BLaER1 treated with 17β-estradiol and CSF1 and Interleukin-3, amounts not matched to agents 10 nM and 100 nM (cell line): ENCODE measurements at regions not wholly inside any gene's neighbourhood (a gene's known extent, or its start where the extent isn't known, plus 50 kb on each side); places are given as distances from the start of the nearest gene placed in this dataset.
"Not testable (repeated sequence)": the region's sequence is repeated elsewhere in the genome, so short reads cannot be mapped to it uniquely, and the experiment has no call there.

ENCODE experiments used
- H3K27ac ChIP-seq, 11 experiments: shearing (Covaris generic); formaldehyde crosslinking; 2 replicates each; pipeline ENCODE4 v1.8.1; 2022
- H3K27me3 ChIP-seq, 11 experiments: shearing (Covaris generic); formaldehyde crosslinking; 2 replicates each; pipeline ENCODE4 v1.8.1; 2022
- H3K36me3 ChIP-seq, 11 experiments: shearing (Covaris generic); formaldehyde crosslinking; 2 replicates each; pipeline ENCODE4 v1.8.1; 2022
- H3K4me1 ChIP-seq, 10 experiments: shearing (Covaris generic); formaldehyde crosslinking; 2 replicates each; pipeline ENCODE4 v1.8.1; 2022
- H3K4me2 ChIP-seq, 11 experiments: shearing (Covaris generic); formaldehyde crosslinking; 2 replicates each; pipeline ENCODE4 v1.8.1; 2022
- H3K4me3 ChIP-seq, 10 experiments: shearing (Covaris generic); formaldehyde crosslinking; 2 replicates each; pipeline ENCODE4 v1.8.1; 2022
- H3K9ac ChIP-seq, 11 experiments: shearing (Covaris generic); formaldehyde crosslinking; 2 replicates each; pipeline ENCODE4 v1.8.1; 2022
- H3K9me3 ChIP-seq, 11 experiments: shearing (Covaris generic); formaldehyde crosslinking; replicated peaks in 1 of 11; 2 replicates each; pipeline ENCODE4 v1.8.1; 2022
- H4K20me1 ChIP-seq, 11 experiments: shearing (Covaris generic); formaldehyde crosslinking; 2 replicates each; pipeline ENCODE4 v1.8.1; 2022
- Cebpa-rat ChIP-seq, 11 experiments: shearing (Covaris generic); IDR thresholded peaks; 2 replicates each; pipeline ENCODE4 v1.8.1; 2022

DNA sequence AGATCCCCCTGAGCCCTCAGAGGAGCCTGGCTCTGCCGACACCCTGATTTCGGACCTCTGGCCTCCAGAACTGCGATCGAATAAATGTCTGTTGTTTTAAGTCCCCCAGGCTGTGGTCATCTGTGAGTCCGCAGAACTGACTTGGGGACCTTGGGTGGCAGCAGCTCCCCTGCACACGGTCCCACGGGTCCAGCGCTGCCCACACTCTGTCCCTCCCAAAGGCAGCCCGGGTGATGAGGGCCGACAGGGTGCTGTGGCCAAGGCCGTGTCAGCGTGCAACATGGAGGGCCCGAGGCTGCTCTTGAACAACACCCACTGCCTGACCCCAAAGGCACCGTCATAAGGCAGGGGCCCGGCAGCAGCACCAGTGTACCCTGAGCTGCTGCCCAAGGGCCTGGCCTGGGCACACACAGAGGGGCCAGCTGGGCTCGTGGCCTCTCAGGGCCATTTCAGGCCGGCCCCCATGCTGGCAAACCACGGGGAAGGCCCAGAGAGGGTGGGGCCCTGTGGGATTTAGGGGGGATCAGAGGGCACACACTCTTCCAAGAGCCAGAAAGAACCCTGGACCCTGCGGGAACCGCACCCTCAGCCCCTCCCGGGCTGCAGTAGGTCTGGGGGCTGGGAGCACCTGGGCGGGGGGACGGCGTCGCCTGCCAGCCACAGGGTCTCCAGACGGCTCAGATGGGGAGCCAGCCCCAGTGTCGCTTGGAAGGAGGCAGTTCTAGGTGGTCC, 77.1 kb upstream of the PRR5 start:
- no peak overlapping the region for H3K4me2 ChIP-seq
- H3K27me3 ChIP-seq: peaks cover 0 to 11% (median 0%) of the 10 kb centered on the region in 11 experiments; a peak in 3 of 22 replicates
- H3K36me3 ChIP-seq: no peaks in the 10 kb centered on the region
- TF ChIP-seq Cebpa-rat (IDR thresholded peaks at IDR 0.05): no peak
- no peaks in the 10 kb centered on the region; a peak in 3 of 22 replicates for H4K20me1 ChIP-seq
- H3K9ac ChIP-seq: 0 out of 22 replicates have a peak overlapping the region, but pooled peaks of 1 of the 11 experiments have one; percentile 5
- no peak overlapping the region for H3K27ac ChIP-seq
- no peak overlapping the region for H3K4me3 ChIP-seq
- H3K9me3 ChIP-seq: peaks cover 0 to 5% (median 0%) of the 10 kb centered on the region in 11 experiments; a peak in 3 of 22 replicates
- peaks cover 11 to 29% (median 15%) of the 10 kb centered on the region in 10 experiments for H3K4me1 ChIP-seq

DNA sequence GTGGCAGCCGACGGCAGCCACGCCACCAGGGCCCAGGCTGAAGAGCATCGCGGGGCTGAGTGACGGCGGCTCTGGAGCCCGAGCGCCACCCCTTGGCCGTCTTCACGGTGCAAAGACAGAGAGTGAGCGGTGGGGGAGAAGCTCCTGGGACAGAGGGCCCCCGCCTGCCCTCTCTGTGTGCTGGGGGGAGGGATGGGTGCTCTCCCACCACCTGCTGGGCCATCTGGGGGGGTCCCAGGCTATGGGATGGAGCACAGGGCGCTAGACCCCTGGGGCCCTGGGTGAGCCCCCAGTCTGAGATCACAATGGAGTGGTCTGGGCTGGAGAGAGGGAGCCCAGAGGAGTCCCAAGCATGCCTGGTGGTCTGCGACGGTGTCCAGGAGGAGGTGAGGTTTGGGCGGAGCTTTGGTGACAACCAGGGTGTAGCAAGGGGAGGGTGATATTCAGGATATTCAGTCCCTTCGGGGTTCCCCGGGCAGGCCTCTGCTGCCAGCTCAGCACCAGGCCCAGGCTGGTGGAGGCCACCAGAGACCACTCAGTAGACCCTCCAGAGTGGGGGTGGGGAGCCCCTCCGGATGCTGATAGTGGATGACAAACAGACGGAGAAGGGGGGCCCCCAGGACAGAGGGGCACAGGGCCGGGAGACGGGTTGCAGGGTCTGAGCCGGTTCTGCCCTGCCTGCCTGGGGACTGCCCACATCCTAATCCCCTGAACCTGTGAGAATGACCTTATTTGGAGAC, 78.1 kb upstream of the PRR5 start:
- no peaks in the 10 kb centered on the region for H3K36me3 ChIP-seq
- no peaks in the 10 kb centered on the region for H3K9me3 ChIP-seq
- no peak overlapping the region for H3K4me2 ChIP-seq
- H3K27ac ChIP-seq: no peak overlapping the region
- peaks cover 0 to 12% (median 0%) of the 10 kb centered on the region in 11 experiments; a peak in 3 of 22 replicates for H3K27me3 ChIP-seq
- no peak for TF ChIP-seq Cebpa-rat (IDR thresholded peaks at IDR 0.05)
- peaks cover 15 to 30% (median 20%) of the 10 kb centered on the region in 10 experiments for H3K4me1 ChIP-seq
- no peak overlapping the region for H3K4me3 ChIP-seq
- no peaks in the 10 kb centered on the region; a peak in 3 of 22 replicates for H4K20me1 ChIP-seq
- H3K9ac ChIP-seq: no peak overlapping the region; a peak in 1 of 22 replicates

DNA sequence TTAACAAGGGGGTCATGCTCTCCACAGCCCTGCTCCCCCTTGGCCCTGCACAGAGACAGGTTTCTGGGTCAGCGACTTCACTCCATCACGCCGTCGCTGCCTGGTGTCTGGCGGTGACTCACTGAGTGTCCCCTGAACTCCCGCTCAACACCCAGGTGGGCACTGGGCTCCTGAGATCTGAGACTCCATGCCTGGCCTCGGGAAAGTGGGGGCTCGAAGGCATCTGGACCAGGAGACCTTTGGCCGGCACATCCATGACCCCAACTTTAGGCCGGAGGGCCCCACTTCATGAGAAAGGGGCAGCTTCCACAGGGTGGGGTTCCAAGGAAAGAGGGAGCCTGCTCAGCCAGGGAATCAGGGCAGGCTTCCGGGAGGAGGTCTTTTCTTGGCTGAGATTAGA, 79.3 kb upstream of the PRR5 start:
- Histone ChIP-seq H3K4me2 (no peak overlapping the region), H3K27me3 (peaks cover 0 to 12% (median 0%) of the 10 kb centered on the region in 11 experiments; a peak in 3 of 22 replicates), H3K4me1 (peaks cover 14 to 26% (median 20%) of the 10 kb centered on the region in 10 experiments; a peak in 19 of 20 replicates), H4K20me1 (no peaks in the 10 kb centered on the region; a peak in 3 of 22 replicates), H3K4me3 (no peak overlapping the region), H3K9me3 (no peaks in the 10 kb centered on the region), H3K27ac (no peak overlapping the region), H3K36me3 (no peaks in the 10 kb centered on the region), H3K9ac (no peak overlapping the region)
- TF ChIP-seq Cebpa-rat (IDR thresholded peaks at IDR 0.05): no peak

- no peak for TF ChIP-seq Cebpa-rat (IDR thresholded peaks at IDR 0.05)
- no peak overlapping the region for H3K9ac ChIP-seq
- peaks cover 0 to 12% (median 0%) of the 10 kb centered on the region in 11 experiments; a peak in 3 of 22 replicates for H3K27me3 ChIP-seq
- no peaks in the 10 kb centered on the region for H3K9me3 ChIP-seq
- H3K4me3 ChIP-seq: no peak overlapping the region
- H4K20me1 ChIP-seq: no peaks in the 10 kb centered on the region; a peak in 3 of 22 replicates
- H3K4me1 ChIP-seq: peaks cover 15 to 26% (median 21%) of the 10 kb centered on the region in 10 experiments
- H3K4me2 ChIP-seq: no peak overlapping the region
- H3K27ac ChIP-seq: no peak overlapping the region
- H3K36me3 ChIP-seq: no peaks in the 10 kb centered on the region
These were observed 79.9 kb upstream of the PRR5 start for GRCh38 chr22:44622147-44622427.

GRCh38 chr22:44621401-44622146, 80.4 kb upstream of the PRR5 start:
- Histone ChIP-seq H3K9ac (no peak overlapping the region), H3K27ac (peak overlapping the region in 1 of 11 experiments; percentile 77; a peak in 2 of 22 replicates), H3K9me3 (no peaks in the 10 kb centered on the region), H4K20me1 (no peaks in the 10 kb centered on the region; a peak in 3 of 22 replicates), H3K4me1 (peaks cover 15 to 27% (median 21%) of the 10 kb centered on the region in 10 experiments), H3K36me3 (no peaks in the 10 kb centered on the region), H3K4me2 (no peak overlapping the region), H3K4me3 (no peak overlapping the region), H3K27me3 (peaks cover 0 to 12% (median 0%) of the 10 kb centered on the region in 11 experiments; a peak in 3 of 22 replicates)
- TF ChIP-seq Cebpa-rat (IDR thresholded peaks at IDR 0.05): no peak

- H3K4me2 ChIP-seq: peak overlapping the region in 9 of 11 experiments; percentile 78 to 91 (median 87); a peak in 19 of 22 replicates
- peaks cover 0 to under 1% (median 0%) of the 10 kb centered on the region in 11 experiments; a peak in 1 of 22 replicates for H3K9me3 ChIP-seq
- H3K4me1 ChIP-seq: peaks cover 15 to 24% (median 19%) of the 10 kb centered on the region in 10 experiments
- peak overlapping the region in 3 of 11 experiments; percentile 27 to 66 (median 65); a peak in 2 of 22 replicates for H3K9ac ChIP-seq
- no peak for TF ChIP-seq Cebpa-rat (IDR thresholded peaks at IDR 0.05)
- peaks cover 0 to 12% (median 0%) of the 10 kb centered on the region in 11 experiments; a peak in 3 of 22 replicates for H3K27me3 ChIP-seq
- H4K20me1 ChIP-seq: no peaks in the 10 kb centered on the region; a peak in 3 of 22 replicates
- no peaks in the 10 kb centered on the region for H3K36me3 ChIP-seq
- H3K4me3 ChIP-seq: no peak overlapping the region
- peak overlapping the region in 4 of 11 experiments; percentile 15 to 77 (median 48); a peak in 6 of 22 replicates for H3K27ac ChIP-seq
These were observed 81.2 kb upstream of the PRR5 start for GRCh38 chr22:44620841-44621257.

DNA sequence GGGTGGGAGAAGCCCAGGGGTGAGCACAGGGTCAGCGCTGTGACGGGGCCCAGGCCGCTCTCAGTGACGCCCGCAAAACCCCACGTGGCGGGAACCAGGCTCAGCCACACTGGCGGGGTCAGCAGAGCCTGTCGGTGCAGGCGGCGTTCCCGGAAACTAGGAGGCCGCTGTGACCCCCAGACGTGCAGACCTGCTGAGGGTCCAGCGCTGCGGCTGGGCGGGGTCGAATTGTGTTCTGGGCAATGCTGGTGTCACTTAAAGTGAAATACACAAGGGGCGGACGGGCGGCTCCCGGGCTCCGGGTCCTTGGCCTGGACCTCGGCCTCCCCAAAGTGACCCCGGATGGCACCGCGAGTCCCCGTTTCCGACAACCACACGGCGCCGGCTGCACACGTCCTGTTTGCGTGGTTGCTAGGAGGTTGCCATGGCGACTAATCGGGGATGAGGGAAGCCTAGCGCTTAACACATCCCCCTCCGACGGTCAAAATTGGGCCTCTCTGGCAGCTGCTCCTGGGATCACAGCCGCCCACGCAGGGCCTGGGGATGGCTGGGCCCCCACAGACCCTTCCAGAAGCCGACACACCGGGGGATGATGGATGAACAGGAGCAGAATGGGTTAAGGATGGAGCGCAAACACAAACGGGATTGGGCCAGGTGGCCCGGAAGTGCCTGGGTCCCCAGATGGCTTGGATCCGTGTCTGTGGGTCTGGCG, 81.7 kb upstream of the PRR5 start:
- Histone ChIP-seq H3K4me1 (peaks cover 15 to 23% (median 18%) of the 10 kb centered on the region in 10 experiments; a peak in 19 of 20 replicates), H3K27ac (peak overlapping the region in 10 of 11 experiments; percentile 38 to 77 (median 54); a peak in 15 of 22 replicates), H3K36me3 (no peaks in the 10 kb centered on the region), H3K9me3 (peaks cover under 1 to 6% (median 4%) of the 10 kb centered on the region in 11 experiments; a peak in 20 of 22 replicates), H3K27me3 (peaks cover 0 to 12% (median 0%) of the 10 kb centered on the region in 11 experiments; a peak in 3 of 22 replicates), H3K4me3 (peak overlapping the region in 5 of 10 experiments; percentile 20 to 54 (median 43); a peak in 5 of 20 replicates), H3K4me2 (peak overlapping the region; percentile 73 to 91 (median 83)), H3K9ac (peak overlapping the region; percentile 27 to 66 (median 50); a peak in 17 of 22 replicates), H4K20me1 (no peaks in the 10 kb centered on the region; a peak in 3 of 22 replicates)
- no peak for TF ChIP-seq Cebpa-rat (IDR thresholded peaks at IDR 0.05)

- Histone ChIP-seq H3K9me3 (peaks cover 7 to 12% (median 11%) of the 10 kb centered on the region in 11 experiments), H3K4me2 (peak overlapping the region; percentile 73 to 91 (median 83)), H3K4me3 (peak overlapping the region in 4 of 10 experiments; percentile 20 to 54 (median 38); a peak in 4 of 20 replicates), H3K9ac (peak overlapping the region; percentile 16 to 66 (median 50); a peak in 15 of 22 replicates), H3K27ac (peak overlapping the region in 9 of 11 experiments; percentile 38 to 77 (median 57); a peak in 14 of 22 replicates), H3K27me3 (peaks cover 0 to 12% (median 0%) of the 10 kb centered on the region in 11 experiments; a peak in 3 of 22 replicates), H3K4me1 (peaks cover 15 to 23% (median 18%) of the 10 kb centered on the region in 10 experiments; a peak in 19 of 20 replicates)
- H4K20me1 ChIP-seq, H3K36me3 ChIP-seq: not testable (repeated sequence)
These were observed 82.4 kb upstream of the PRR5 start for GRCh38 chr22:44619560-44620128.

GRCh38 chr22:44618910-44619309, 83.1 kb upstream of the PRR5 start:
- Histone ChIP-seq H3K9me3 (peaks cover 14 to 20% (median 18%) of the 10 kb centered on the region in 11 experiments), H3K27me3 (peaks cover 0 to 12% (median 0%) of the 10 kb centered on the region in 11 experiments; a peak in 3 of 22 replicates), H3K4me1 (peaks cover 15 to 22% (median 18%) of the 10 kb centered on the region in 10 experiments; a peak in 19 of 20 replicates)
- H4K20me1 ChIP-seq, H3K4me2 ChIP-seq, H3K36me3 ChIP-seq, H3K27ac ChIP-seq, H3K4me3 ChIP-seq, H3K9ac ChIP-seq: not testable (repeated sequence)
